Panc1 (cell line): ENCODE measurements at regions not wholly inside any gene's neighbourhood (a gene's known extent, or its start where the extent isn't known, plus 50 kb on each side); places are given as distances from the start of the nearest gene placed in this dataset.

Experiments
- ATAC-seq: fragments of 200-7000 bp; cut with Tn5 transposase; 2 replicates; pipeline ENCODE4 v1.9.1; 2020; ENCODE audit warnings: mild to moderate bottlenecking, moderate library complexity
- BruUV-seq: library from RNA; stranded (reverse); fragments of 400-500 nt; replicated peaks from 2 replicates; lab custom pipeline; 2021; lab: Mats Ljungman, UMichigan
- CTCF ChIA-PET: fragments of 300-600 bp; sonication (Branson Sonifier 250); formaldehyde crosslinking; loops from one replicate; lab custom pipeline; 2022; ENCODE audit warnings: antibody characterized with exemption; lab: Charles Lee
- POLR2A ChIA-PET: fragments of 300-600 bp; sonication (Branson Sonifier 250); formaldehyde crosslinking; loops from one replicate; lab custom pipeline; 2022; ENCODE audit warnings: antibody characterized with exemption; lab: Charles Lee
- DNase-seq: peaks from one replicate; pipeline ENCODE4 v3.0.0-alpha.2; 2010; ENCODE audit warnings: low read depth, low spot score
- H3K27ac ChIP-seq: 2 replicates; pipeline ENCODE4 v1.5.1; 2011; ENCODE audit warnings: mild to moderate bottlenecking, low read length, inconsistent platforms
- H3K27me3 ChIP-seq: fragments of 200-500 bp; sonication (Bioruptor generic); 2 replicates; pipeline ENCODE4 v1.6.0; 2014; ENCODE audit warnings: low read length, inconsistent platforms; ENCODE audit not compliant: control insufficient read depth, insufficient read depth
- H3K36me3 ChIP-seq: fragments of 200-500 bp; sonication (Bioruptor generic); 2 replicates; pipeline ENCODE4 v1.5.1; 2014; ENCODE audit warnings: inconsistent platforms, mild to moderate bottlenecking, low read length, moderate library complexity; ENCODE audit not compliant: control insufficient read depth, insufficient read depth
- H3K4me1 ChIP-seq: 2 replicates; pipeline ENCODE4 v1.5.1; 2011; ENCODE audit warnings: inconsistent platforms, mild to moderate bottlenecking, low read length, moderate library complexity; ENCODE audit not compliant: control insufficient read depth, insufficient read depth
- H3K4me3 ChIP-seq, 2 experiments: 2 replicates each; pipeline ENCODE4 v1.5.1; 2011 to 2012; ENCODE audit warnings: low read depth in 2 of 2, low read length in 2 of 2, mild to moderate bottlenecking in 2 of 2, inconsistent platforms in 1 of 2, moderate library complexity in 1 of 2
- H3K9me3 ChIP-seq: fragments of 200-500 bp; sonication (Bioruptor generic); 2 replicates; pipeline ENCODE4 v1.5.1; 2014; ENCODE audit warnings: low read depth, mild to moderate bottlenecking, inconsistent platforms, low read length, moderate library complexity; ENCODE audit not compliant: control insufficient read depth, insufficient read depth
- CTCF ChIP-seq: fragments of 450-650 bp; IDR thresholded peaks from 2 replicates; pipeline ENCODE4 v1.5.1; 2017; ENCODE audit warnings: mild to moderate bottlenecking
- POLR2AphosphoS5 ChIP-seq: IDR thresholded peaks from 2 replicates; pipeline ENCODE4 v1.6.1; 2012; ENCODE audit warnings: mild to moderate bottlenecking, low read depth, low read length, moderate library complexity
- REST ChIP-seq, 2 experiments: IDR thresholded peaks; 2 replicates each; pipeline ENCODE4 v1.6.1; 2011 to 2012; ENCODE audit warnings: low read depth in 2 of 2, control low read depth in 1 of 2, low read length in 1 of 2, mild to moderate bottlenecking in 1 of 2, moderate library complexity in 1 of 2; ENCODE audit not compliant: insufficient read depth in 1 of 2
- SIN3A ChIP-seq: IDR thresholded peaks from 2 replicates; pipeline ENCODE4 v1.6.1; 2012; ENCODE audit warnings: low read depth, mild to moderate bottlenecking, low read length, moderate library complexity, borderline replicate concordance; ENCODE audit not compliant: insufficient read depth
- TCF7L2 ChIP-seq: IDR thresholded peaks from 2 replicates; pipeline ENCODE4 v1.6.1; 2011; ENCODE audit warnings: mild to moderate bottlenecking, low read depth, low read length, inconsistent platforms
- in situ Hi-C: cut with HindIII; loops from 2 replicates; pipeline ENCODE4 v1.10.0; 2016; ENCODE audit warnings: low sequenced_read_pairs, low pct_unique_long_range_greater_than_20kb
- intact Hi-C: fragments of 100-400 bp; cut with micrococcal nuclease; formaldehyde crosslinking; loops from one replicate; pipeline ENCODE4 v1.10.0; 2022; ENCODE audit not compliant: unreplicated experiment

GRCh38 chr12:98137278-98137677 is 378.1 kb upstream of the TMPO start:
- CTCF ChIA-PET, result no interaction called here
- no TSS peak for BruUV-seq
- no peaks in the 10 kb centered on the region for H3K9me3 ChIP-seq
- DNase-seq, result no peak
- no peaks in the 10 kb centered on the region for H3K27me3 ChIP-seq
- H3K36me3 ChIP-seq, result no peaks in the 10 kb centered on the region
- ATAC-seq, result no peak
- TF ChIP-seq POLR2AphosphoS5 (no peak), CTCF (no peak), TCF7L2 (no peak), SIN3A (no peak), REST (IDR thresholded peaks at IDR 0.05; ENCODE audit: insufficient read depth in 1 of 2, low read depth in 2 of 2, low read length in 1 of 2) (no peak)
- in situ Hi-C loops (no loop called here), intact Hi-C loops (no loop called here)
- no peak overlapping the region for H3K4me3 ChIP-seq
- POLR2A ChIA-PET, result no interaction called here
- no peaks in the 10 kb centered on the region for H3K4me1 ChIP-seq
- no peak overlapping the region for H3K27ac ChIP-seq

- BruUV-seq, result no TSS peak
- in situ Hi-C loops, result no loop called here
These were observed 370.4 kb upstream of the TMPO start for GRCh38 chr12:98144953-98145352.

More at GRCh38 chr12:98144953-98145352, 370.4 kb upstream of the TMPO start:
- Histone ChIP-seq H3K4me3 (no peak overlapping the region), H3K27me3 (no peaks in the 10 kb centered on the region), H3K9me3 (no peaks in the 10 kb centered on the region), H3K36me3 (no peaks in the 10 kb centered on the region), H3K27ac (no peak overlapping the region), H3K4me1 (no peaks in the 10 kb centered on the region)
- POLR2A ChIA-PET, result interaction anchor here (0.6 kb wide), 1 partner anchor 953 kb away, joined by 3 read pairs; no protein-coding TSS in a partner anchor
- CTCF ChIA-PET, result no interaction called here
- intact Hi-C loops, result no loop called here
- DNase-seq (no peak), ATAC-seq (no peak)
- TF ChIP-seq POLR2AphosphoS5, result no peak
- TF ChIP-seq SIN3A, result no peak
- no peak for TF ChIP-seq REST (IDR thresholded peaks at IDR 0.05; ENCODE audit: insufficient read depth in 1 of 2, low read depth in 2 of 2, low read length in 1 of 2)
- TF ChIP-seq TCF7L2, result no peak
- no peak for TF ChIP-seq CTCF
